Urothelium cell line (cell line): ENCODE measurements at regions not wholly inside any gene's neighbourhood (a gene's known extent, or its start where the extent isn't known, plus 50 kb on each side); places are given as distances from the start of the nearest gene placed in this dataset.

Experiments used
- DNase-seq: peaks from one replicate; pipeline ENCODE4 v3.0.0; 2011; ENCODE audit warnings: low spot score, mixed read lengths
- FAIRE-seq: peaks from 2 replicates; lab custom pipeline; 2011; peaks lifted over from hg19 to GRCh38; lab: Jason Lieb, UNC

GRCh38 chr9:89790542-89791109 is 185.8 kb downstream of the GADD45G start:
- DNase-seq (no peak), FAIRE-seq (no peak)

GRCh38 chr9:89791754-89792153 is 186.9 kb downstream of the GADD45G start:
- DNase-seq (no peak), FAIRE-seq (no peak)

DNA sequence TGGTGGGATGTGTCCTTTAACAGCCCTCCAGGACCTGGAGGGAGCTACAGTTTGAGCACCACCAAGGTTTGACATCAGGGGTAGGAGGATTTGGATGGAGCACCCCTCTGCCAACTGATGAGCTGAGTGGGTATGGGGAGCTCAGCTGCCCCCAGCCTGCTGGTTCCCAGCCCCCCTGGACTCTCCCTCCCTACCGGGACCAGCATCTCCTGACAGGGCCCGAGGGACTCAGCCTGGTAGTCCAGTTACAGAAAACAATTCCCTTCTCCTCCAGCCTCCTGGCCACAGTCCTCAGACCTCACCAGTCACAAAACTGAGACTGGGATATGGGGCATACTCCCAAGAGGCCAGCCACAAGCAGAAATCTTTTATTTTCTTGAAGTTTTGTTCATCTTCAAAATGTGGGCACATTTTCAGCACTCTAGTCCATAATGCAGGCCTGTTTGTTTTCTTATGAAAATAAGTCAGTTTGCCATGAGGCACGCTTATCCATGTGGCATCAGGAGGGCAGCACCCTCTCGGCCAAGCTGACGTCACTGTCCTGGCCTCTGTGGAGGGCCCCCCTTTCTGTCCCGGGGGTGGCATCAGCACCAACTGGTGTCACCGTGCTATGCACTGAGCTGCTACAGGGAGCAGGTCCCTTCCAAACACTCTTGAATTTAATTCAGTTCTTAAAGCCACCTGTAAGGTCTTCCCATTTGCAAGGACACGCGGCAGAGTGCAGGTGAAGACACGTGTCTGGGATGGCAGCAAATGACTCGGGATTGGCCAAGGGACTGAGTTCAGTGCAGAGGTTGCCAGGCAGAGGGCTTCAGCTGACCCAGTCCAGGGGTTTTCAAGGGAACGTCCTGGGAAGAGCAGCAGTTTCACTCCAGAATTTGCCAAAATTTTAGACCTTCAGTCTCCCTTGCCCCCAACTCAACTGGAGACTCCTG is 187.6 kb downstream of the GADD45G start:
- FAIRE-seq, result no peak
- DNase-seq, result no peak

DNA sequence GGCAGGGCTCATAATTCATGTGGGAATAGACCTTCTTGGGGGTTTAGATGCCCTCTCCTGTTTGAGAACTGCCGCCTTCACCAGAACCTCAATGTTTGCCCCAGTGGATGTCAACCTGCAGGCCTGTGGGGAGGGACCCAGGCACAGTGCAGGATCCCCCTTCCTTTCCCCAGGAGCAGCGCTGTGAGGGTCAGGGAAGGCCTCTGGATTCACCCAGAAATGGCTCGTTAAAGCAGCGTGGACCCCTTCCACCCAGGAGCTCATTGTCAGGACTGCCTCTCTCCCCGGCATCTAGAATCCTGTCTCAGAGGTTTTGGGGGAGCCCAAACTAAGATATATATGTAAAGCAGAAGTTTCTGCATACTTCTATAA is 188.3 kb downstream of the GADD45G start:
- FAIRE-seq (no peak), DNase-seq (no peak)

GRCh38 chr9:89793551-89793950 is 188.7 kb downstream of the GADD45G start:
- FAIRE-seq (no peak), DNase-seq (no peak)

DNA sequence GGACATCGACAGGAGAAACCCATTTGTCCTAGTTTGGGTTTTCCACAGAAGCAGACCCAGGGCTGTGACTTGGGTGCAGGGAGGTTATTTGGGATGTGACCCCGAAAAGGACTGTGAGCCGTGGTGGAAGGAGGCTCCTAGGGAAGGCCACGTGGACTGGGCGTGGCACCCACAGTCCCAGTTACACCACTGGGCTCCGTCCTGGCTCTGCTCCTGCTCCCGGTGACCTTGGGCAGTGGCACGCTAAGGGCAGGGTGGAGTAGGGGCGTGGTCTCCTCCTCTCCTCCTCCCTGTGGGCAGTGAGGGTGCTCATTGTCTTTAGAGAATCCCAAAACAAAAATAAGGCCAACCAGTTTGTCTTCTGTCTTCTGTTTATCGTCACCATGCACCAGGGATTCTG is 190.1 kb downstream of the GADD45G start:
- FAIRE-seq, result no peak
- DNase-seq, result no peak

- DNase-seq (no peak), FAIRE-seq (no peak)
Observed at GRCh38 chr9:89795538-89796195, 190.9 kb downstream of the GADD45G start.

- DNase-seq, result no peak
- no peak for FAIRE-seq
Observed at GRCh38 chr9:89796606-89797005, 191.8 kb downstream of the GADD45G start.

DNA sequence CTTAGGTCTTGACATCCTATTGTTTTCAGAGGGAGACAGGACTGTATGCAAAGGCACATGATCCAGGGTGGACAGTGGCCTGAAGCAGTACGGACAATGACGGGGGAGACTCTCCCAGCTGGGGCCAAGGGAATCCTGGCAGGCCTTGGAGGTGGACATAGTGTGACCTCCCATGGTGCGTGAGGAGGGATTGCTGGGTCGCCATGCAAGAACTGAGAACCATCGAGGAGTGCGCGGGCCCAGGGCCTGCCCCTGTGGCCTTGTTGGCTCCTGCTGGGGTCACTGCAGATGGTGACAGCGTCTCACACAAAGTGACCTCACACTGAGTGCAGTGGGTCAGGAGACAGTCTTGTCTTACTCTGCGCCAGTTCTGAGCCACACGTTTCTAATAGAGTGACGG is 192.4 kb downstream of the GADD45G start:
- FAIRE-seq (no peak), DNase-seq (no peak)

GRCh38 chr9:89797937-89798455 is 193.2 kb downstream of the GADD45G start:
- no peak for FAIRE-seq
- DNase-seq, result no peak

GRCh38 chr9:89798547-89799120 is 193.8 kb downstream of the GADD45G start:
- no peak for FAIRE-seq

GRCh38 chr9:89799221-89799620 is 194.4 kb downstream of the GADD45G start:
- FAIRE-seq (no peak), DNase-seq (no peak)

More at GRCh38 chr9:89798547-89799120, 193.8 kb downstream of the GADD45G start:
- no peak for DNase-seq

DNA sequence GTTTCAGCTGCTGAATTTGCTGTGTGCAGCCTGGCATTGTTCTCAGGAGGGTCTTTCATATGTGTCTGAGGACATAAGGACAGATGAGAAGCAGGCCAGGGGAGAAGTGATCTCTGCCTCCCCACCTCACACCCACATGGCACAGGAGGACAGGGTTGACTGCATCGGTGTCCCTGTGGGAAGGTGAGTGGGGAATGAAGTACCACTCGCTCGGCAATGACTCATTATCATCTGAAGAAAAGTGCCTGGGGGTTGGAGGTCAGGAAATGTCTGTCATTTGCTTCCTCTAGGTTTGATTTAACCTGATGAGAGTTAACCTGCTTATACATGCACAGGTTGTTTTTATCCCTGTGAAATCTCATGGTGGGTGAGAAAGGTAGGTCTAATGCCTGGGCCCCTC is 195.0 kb downstream of the GADD45G start:
- no peak for DNase-seq
- peak; percentile 61 for FAIRE-seq

DNA sequence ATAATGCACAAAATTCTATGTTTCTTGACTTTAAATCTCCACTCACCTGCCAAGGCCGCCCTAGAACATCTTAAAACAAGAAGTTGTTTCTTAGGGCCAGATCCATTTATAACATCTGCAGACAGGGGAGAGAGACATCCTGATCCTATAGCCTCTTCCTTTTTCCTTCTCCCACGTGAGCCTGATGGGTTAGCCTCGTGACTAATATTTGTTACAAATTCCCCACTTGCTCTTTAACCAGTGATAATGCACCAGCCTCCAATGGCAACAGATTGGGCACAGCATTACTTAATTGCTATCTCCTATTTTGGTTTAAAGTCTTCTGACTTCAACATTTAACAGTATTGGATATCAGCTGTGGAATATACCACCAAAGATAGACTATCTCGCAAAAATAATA is 196.5 kb downstream of the GADD45G start:
- DNase-seq, result no peak
- FAIRE-seq, result no peak

- no peak for DNase-seq
- no peak for FAIRE-seq
Observed at GRCh38 chr9:89801742-89802670, 197.2 kb downstream of the GADD45G start.

GRCh38 chr9:89802781-89803355 is 198.1 kb downstream of the GADD45G start:
- DNase-seq, result no peak
- FAIRE-seq, result no peak

DNA sequence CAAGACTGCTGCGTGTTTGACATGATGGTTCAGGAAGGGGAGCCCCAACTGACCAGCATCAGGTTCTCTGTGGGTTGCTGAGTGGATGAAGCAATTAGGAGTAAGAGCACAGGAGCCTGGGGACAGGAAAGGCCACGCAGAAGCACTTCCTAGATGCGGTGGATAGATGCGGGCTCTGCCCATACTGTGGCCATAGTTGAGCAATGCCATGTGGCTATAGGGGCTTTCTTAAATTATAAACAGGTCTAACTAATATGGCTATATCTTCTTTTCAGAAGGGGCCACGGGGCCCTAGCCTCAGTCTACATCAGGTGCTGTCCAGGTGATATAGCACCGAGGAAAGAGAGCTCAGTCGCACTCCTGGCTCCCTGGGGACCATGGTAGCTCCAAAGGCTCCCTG is 198.6 kb downstream of the GADD45G start:
- FAIRE-seq, result no peak
- DNase-seq, result no peak

DNA sequence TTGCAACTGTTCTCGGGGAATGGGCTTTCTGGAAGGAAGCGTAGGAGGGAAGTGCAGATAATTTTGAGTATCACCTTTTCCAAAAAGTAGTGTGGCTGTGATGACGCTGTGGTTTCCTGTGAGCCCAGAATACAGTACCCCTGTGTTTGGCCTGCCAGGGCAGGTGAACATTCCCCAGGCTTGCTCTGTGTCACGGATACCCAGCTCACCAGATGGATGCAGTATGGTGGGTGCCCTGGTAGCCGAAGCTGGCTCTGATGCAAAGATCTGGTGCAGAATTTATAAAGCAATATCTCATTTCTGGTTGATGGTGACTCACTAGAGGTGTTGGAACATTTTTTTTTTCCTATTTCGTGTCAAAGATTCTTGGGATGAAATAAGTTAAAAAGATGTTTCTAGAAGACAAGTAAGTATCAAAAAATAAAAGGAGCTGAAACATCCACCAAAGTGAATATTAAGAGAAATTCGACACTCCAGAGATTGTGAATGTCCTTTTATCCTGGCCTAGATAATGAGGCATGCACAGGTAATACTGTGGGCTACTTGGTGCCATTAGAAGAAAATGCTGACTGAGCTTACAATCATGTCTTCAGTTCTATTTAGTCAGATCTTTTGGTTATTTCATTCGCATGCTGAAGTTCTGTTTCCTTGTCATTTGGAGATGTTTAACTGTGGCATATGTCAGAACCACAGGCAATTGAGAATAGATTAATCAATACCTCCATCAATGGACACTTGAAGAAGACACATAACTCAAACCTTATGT is 200.1 kb downstream of the GADD45G start:
- FAIRE-seq (no peak), DNase-seq (no peak)
